GM19043 (cell line): ENCODE measurements at regions not wholly inside any gene's neighbourhood (a gene's known extent, or its start where the extent isn't known, plus 50 kb on each side); places are given as distances from the start of the nearest gene placed in this dataset.
A peak's percentile ranks its signal among the peaks of the same experiment; 100 is the strongest.

Experiments
- ATAC-seq: cut with Tn5 transposase; IDR thresholded peaks from one replicate; pipeline ENCODE4 v1.9.1; 2021; ENCODE audit warnings: low read depth; ENCODE audit not compliant: unreplicated experiment

DNA sequence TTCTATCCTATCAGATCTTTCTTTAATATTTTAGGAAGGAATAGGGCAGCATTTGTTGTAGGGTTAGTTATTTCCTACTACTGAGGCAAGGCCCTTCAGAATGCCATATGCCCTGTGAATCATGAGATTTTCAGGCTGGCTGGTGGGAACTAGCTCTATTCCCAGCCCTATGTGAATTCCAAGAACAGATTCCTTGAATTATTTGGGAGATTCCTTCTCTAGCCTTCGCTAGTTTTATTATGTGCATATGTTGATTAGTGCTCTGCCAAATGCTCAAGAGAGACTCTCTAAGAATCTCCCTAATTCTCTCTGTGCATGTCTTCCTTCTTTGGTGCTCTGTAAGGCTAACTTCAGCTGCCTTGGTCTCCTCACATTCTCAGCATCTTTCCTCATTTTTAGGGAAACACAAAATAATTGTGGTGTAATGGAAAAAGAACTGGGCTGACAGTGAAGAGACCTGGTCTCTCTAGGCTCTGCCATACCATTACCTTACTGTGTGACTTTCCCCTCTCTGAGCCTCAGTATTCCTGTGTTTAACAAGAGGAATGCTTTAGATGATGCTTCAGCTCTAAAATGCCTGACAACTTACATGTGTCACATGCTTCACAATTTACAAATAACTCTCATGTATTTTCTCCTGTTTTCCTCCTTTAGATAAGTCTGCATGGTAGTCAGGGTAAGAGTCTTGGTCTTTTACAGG is 79.7 kb downstream of the VMA21 start:
- no peak for ATAC-seq

- ATAC-seq, result no peak
Observed at GRCh38 chrX:151478058-151478457, 81.1 kb downstream of the VMA21 start.

DNA sequence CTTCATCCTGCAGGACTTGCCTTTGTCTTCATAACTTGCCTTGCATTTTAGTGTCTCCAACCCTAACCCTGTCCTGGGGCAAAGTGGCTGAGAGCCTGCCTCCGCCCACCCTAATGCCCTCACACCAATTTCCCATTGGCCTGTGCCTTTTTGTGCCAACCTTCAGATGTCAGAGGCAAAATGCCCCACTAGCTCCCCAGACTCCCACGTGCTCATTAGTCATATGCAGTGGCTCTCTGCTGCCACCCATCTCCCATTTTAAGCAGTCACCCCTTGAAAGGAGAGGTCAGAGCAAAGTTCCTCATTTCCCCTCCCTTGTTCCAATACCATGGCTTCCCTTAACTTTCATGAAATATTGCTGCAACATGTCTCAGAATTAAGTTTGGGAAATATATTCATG is 74.8 kb upstream of the PASD1 start:
- peak; percentile 59 for ATAC-seq

DNA sequence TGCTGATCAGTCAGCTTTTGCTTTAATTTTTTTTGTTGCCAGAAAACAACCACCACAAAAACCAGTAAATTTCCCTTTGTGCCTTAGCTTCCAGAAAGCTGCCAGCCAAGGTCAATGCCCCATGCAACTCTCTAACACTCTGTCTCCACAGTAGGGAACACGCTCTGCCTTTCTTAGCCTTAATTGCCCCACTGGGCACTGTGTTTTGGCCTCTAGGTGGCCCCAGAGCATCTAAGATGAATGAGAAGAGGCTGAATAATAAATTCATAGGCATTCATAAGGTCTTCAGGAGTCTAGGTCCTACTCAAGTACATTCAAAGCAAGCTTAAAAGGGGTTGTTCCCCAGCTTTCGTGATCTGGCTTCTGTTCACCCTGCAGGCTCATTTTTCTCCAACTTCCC is 57.7 kb upstream of the PASD1 start:
- no peak for ATAC-seq

GRCh38 chrX:151510203-151510602 is 53.3 kb upstream of the PASD1 start:
- no peak for ATAC-seq

- ATAC-seq, result no peak
Observed at GRCh38 chrX:151513472-151513871, 50.0 kb upstream of the PASD1 start.
